Activated CD4-positive, alpha-beta T cell treated with anti-CD3 and anti-CD28 coated beads for 24 hours (primary cell): ENCODE measurements at regions not wholly inside any gene's neighbourhood (a gene's known extent, or its start where the extent isn't known, plus 50 kb on each side); places are given as distances from the start of the nearest gene placed in this dataset.

Experiments used
- DNase-seq, 2 donors: peaks; one replicate each; pipeline ENCODE4 v3.0.0-alpha.2; 2020; ENCODE audit warnings: low read depth in 2 of 2

GRCh38 chr15:94057305-94057704, 174.1 kb upstream of the MCTP2 start:
- DNase-seq: no peak

GRCh38 chr15:94056314-94056713, 175.0 kb upstream of the MCTP2 start:
- no peak for DNase-seq

- DNase-seq: no peak
Measured at GRCh38 chr15:94053626-94054025, 177.7 kb upstream of the MCTP2 start.

GRCh38 chr15:94052711-94053110, 178.7 kb upstream of the MCTP2 start:
- no peak for DNase-seq

- DNase-seq: no peak
Measured at GRCh38 chr15:94047566-94047965, 183.8 kb upstream of the MCTP2 start.

- no peak for DNase-seq
Measured at GRCh38 chr15:94042180-94042928, 189.0 kb upstream of the MCTP2 start.

GRCh38 chr15:94041746-94042145, 189.6 kb upstream of the MCTP2 start:
- DNase-seq: no peak

GRCh38 chr15:94040541-94041248, 190.7 kb upstream of the MCTP2 start:
- DNase-seq: no peak

GRCh38 chr15:94036156-94036555, 195.2 kb upstream of the MCTP2 start:
- no peak for DNase-seq

- DNase-seq: no peak
Measured at GRCh38 chr15:94033683-94034020, 197.7 kb upstream of the MCTP2 start.

GRCh38 chr15:94033014-94033682, 198.2 kb upstream of the MCTP2 start:
- no peak for DNase-seq

- DNase-seq: no peak
Measured at GRCh38 chr15:94032571-94032970, 198.8 kb upstream of the MCTP2 start.

GRCh38 chr15:94031072-94031471, 200.3 kb upstream of the MCTP2 start:
- DNase-seq: no peak

GRCh38 chr15:94029495-94029894, 201.9 kb upstream of the MCTP2 start:
- no peak for DNase-seq

- DNase-seq: no peak
Measured at GRCh38 chr15:94028809-94029208, 202.6 kb upstream of the MCTP2 start.

GRCh38 chr15:94028121-94028520, 203.2 kb upstream of the MCTP2 start:
- DNase-seq: no peak

GRCh38 chr15:94027581-94027980, 203.8 kb upstream of the MCTP2 start:
- no peak for DNase-seq

- no peak for DNase-seq
Measured at GRCh38 chr15:94026458-94027304, 204.7 kb upstream of the MCTP2 start.

- DNase-seq: no peak
Measured at GRCh38 chr15:94023531-94023930, 207.8 kb upstream of the MCTP2 start.

GRCh38 chr15:94021621-94022320, 209.6 kb upstream of the MCTP2 start:
- no peak for DNase-seq

GRCh38 chr15:94019062-94019461, 212.3 kb upstream of the MCTP2 start:
- DNase-seq: no peak
